Body of pancreas (tissue), 4 donors: ENCODE measurements at regions not wholly inside any gene's neighbourhood (a gene's known extent, or its start where the extent isn't known, plus 50 kb on each side); places are given as distances from the start of the nearest gene placed in this dataset.

Experiments used
- ATAC-seq: fragments of 150-250 bp; one replicate; pipeline ENCODE4 v1.9.1; 2016
- DNase-seq, 4 donors: peaks; one replicate each; pipeline ENCODE4 v3.0.0-alpha.2; 2019
- H3K27ac ChIP-seq, 4 donors: fragments of 200-600 bp; sonication (generic); 1 replicate in 3 of 4; 2 replicates in 1 of 4; pipeline versions ENCODE4 v1.5.1 to v1.6.1; 2016 to 2019; ENCODE audit warnings: mild to moderate bottlenecking in 1 of 4, mixed read lengths in 1 of 4, moderate library complexity in 1 of 4
- H3K27me3 ChIP-seq, 2 donors: fragments of 200-600 bp; sonication (generic); one replicate each; pipeline ENCODE4 v1.6.0; 2016; ENCODE audit warnings: mild to moderate bottlenecking in 1 of 2
- H3K36me3 ChIP-seq, 2 donors: fragments of 200-600 bp; sonication (generic); replicated peaks in 1 of 2; 2 replicates each; pipeline ENCODE4 v1.5.1; 2016; ENCODE audit warnings: low read depth in 2 of 2; ENCODE audit not compliant: insufficient read depth in 1 of 2
- H3K4me1 ChIP-seq: fragments of 200-600 bp; sonication (generic); one replicate; pipeline ENCODE4 v1.6.0; 2016
- H3K4me3 ChIP-seq, 2 donors: fragments of 200-600 bp; sonication (generic); 1 replicate in 1 of 2; 2 replicates in 1 of 2; pipeline ENCODE4 v1.5.1; 2016 to 2019
- H3K9me3 ChIP-seq, 3 donors: fragments of 200-600 bp; sonication (generic); 1 replicate in 2 of 3; 2 replicates in 1 of 3; pipeline ENCODE4 v1.5.1; 2016
- CTCF ChIP-seq, 7 experiments: fragments of 450-650 bp in 4 of 7; fragments of 200-600 bp in 3 of 7; sonication (generic) in 3 of 7; IDR thresholded peaks; one replicate each; pipeline ENCODE4 v1.5.1; 2016 to 2019; ENCODE audit warnings: antibody characterized with exemption in 7 of 7
- POLR2A ChIP-seq, 3 donors: fragments of 450-650 bp; IDR thresholded peaks; one replicate each; pipeline ENCODE4 v1.6.1; 2016; ENCODE audit warnings: antibody characterized with exemption in 3 of 3, mild to moderate bottlenecking in 2 of 3
- WGBS, 2 donors: methylation state at CpG; one replicate each; pipeline ENCODE4 v1.1.5; 2017; 5-methylcytosine and 5-hydroxymethylcytosine counted together
- intact Hi-C: fragments of 100-400 bp; cut with DNase I; formaldehyde crosslinking; loops from one replicate; pipeline ENCODE4 v1.15.1; 2023

GRCh38 chr15:25183581-25184251, 228.9 kb downstream of the SNRPN start:
- no peaks in the 10 kb centered on the region for H3K36me3 ChIP-seq
- 54 to 100% methylated on average over 1 to 9 of the region's 9 CpGs for WGBS, 2 donors
- H3K9me3 ChIP-seq: peaks cover 0 to 10% (median 0%) of the 10 kb centered on the region in 3 donors
- H3K27me3 ChIP-seq: no peaks in the 10 kb centered on the region
- DNase-seq: peak in 2 of 4 donors; percentile 1 to 6
- TF ChIP-seq CTCF (IDR thresholded peaks at IDR 0.05) (no peak), POLR2A (IDR thresholded peaks at IDR 0.05) (no peak)
- intact Hi-C loops: no loop called here
- H3K4me1 ChIP-seq: no peaks in the 10 kb centered on the region
- H3K4me3 ChIP-seq: no peak overlapping the region
- H3K27ac ChIP-seq: no peak overlapping the region
- no peak for ATAC-seq

- H3K4me3 ChIP-seq: no peak overlapping the region
- no peaks in the 10 kb centered on the region for H3K36me3 ChIP-seq
- ATAC-seq: no peak
- H3K9me3 ChIP-seq: peaks cover 0 to 12% (median 0%) of the 10 kb centered on the region in 3 donors
- peak in 1 of 4 donors; percentile 3 for DNase-seq
- WGBS, 2 donors: 74% methylated on average over 12 of the region's 12 CpGs; no CpG with 5 or more reads in 1 of the 2 donors
- TF ChIP-seq CTCF (IDR thresholded peaks at IDR 0.05) (no peak), POLR2A (IDR thresholded peaks at IDR 0.05) (no peak)
- no peaks in the 10 kb centered on the region for H3K4me1 ChIP-seq
- no peaks in the 10 kb centered on the region for H3K27me3 ChIP-seq
- intact Hi-C loops: no loop called here
- no peak overlapping the region for H3K27ac ChIP-seq
These were observed 229.8 kb downstream of the SNRPN start for GRCh38 chr15:25184356-25185155.

- H3K9me3 ChIP-seq: peaks cover 0 to 12% (median 0%) of the 10 kb centered on the region in 3 donors
- DNase-seq (no peak), ATAC-seq (no peak)
These were observed 230.4 kb downstream of the SNRPN start for GRCh38 chr15:25185156-25185710.

GRCh38 chr15:25185791-25186190, 231.0 kb downstream of the SNRPN start:
- Histone ChIP-seq H3K27me3 (no peaks in the 10 kb centered on the region), H3K4me3 (no peak overlapping the region), H3K9me3 (peaks cover 0 to 12% (median 0%) of the 10 kb centered on the region in 3 donors), H3K36me3 (no peaks in the 10 kb centered on the region), H3K27ac (no peak overlapping the region), H3K4me1 (no peaks in the 10 kb centered on the region)
- DNase-seq (no peak), ATAC-seq (no peak)
- intact Hi-C loops: no loop called here
- TF ChIP-seq POLR2A (IDR thresholded peaks at IDR 0.05) (no peak), CTCF (IDR thresholded peaks at IDR 0.05) (no peak)
- 70 to 83% methylated on average over 3 to 6 of the region's 6 CpGs for WGBS, 2 donors

More at GRCh38 chr15:25185156-25185710, 230.4 kb downstream of the SNRPN start:
- Histone ChIP-seq H3K4me3 (no peak overlapping the region), H3K27me3 (no peaks in the 10 kb centered on the region), H3K36me3 (no peaks in the 10 kb centered on the region), H3K4me1 (no peaks in the 10 kb centered on the region), H3K27ac (no peak overlapping the region)
- TF ChIP-seq POLR2A (IDR thresholded peaks at IDR 0.05) (no peak), CTCF (IDR thresholded peaks at IDR 0.05) (no peak)
- intact Hi-C loops: no loop called here
- 67 to 74% methylated on average over 5 to 15 of the region's 15 CpGs for WGBS, 2 donors
